Heart right ventricle (tissue), 16 donors: ENCODE measurements at regions not wholly inside any gene's neighbourhood (a gene's known extent, or its start where the extent isn't known, plus 50 kb on each side); places are given as distances from the start of the nearest gene placed in this dataset.

ENCODE experiments used
- ATAC-seq, 8 donors: fragments of 200-7000 bp; cut with Tn5 transposase; one replicate each; pipeline ENCODE4 v1.9.1; 2020; ENCODE audit warnings: mild to moderate bottlenecking in 8 of 8, moderate library complexity in 8 of 8, moderate number of reproducible peaks in 1 of 8
- DNase-seq, 2 donors: peaks; one replicate each; pipeline ENCODE4 v3.0.0-alpha.2; 2020
- H3K27ac ChIP-seq, 10 donors: fragments of 200-600 bp; sonication (generic) in 2 of 10; one replicate each; pipeline versions ENCODE4 v1.5.0 to v1.8.0; 2020 to 2022; ENCODE audit warnings: mild to moderate bottlenecking in 3 of 10
- H3K27me3 ChIP-seq, 7 donors: fragments of 200-600 bp; one replicate each; pipeline ENCODE4 v1.8.0; 2021 to 2022; ENCODE audit warnings: mild to moderate bottlenecking in 2 of 7
- H3K36me3 ChIP-seq, 9 donors: fragments of 200-600 bp; sonication (generic) in 1 of 9; one replicate each; pipeline versions ENCODE4 v1.5.0 to v1.8.0; 2020 to 2022; ENCODE audit warnings: mild to moderate bottlenecking in 2 of 9
- H3K4me1 ChIP-seq, 9 donors: fragments of 200-600 bp; sonication (generic) in 1 of 9; one replicate each; pipeline versions ENCODE4 v1.5.0 to v1.8.0; 2020 to 2022; ENCODE audit warnings: mild to moderate bottlenecking in 4 of 9
- H3K4me3 ChIP-seq, 10 donors: fragments of 200-600 bp; sonication (generic) in 2 of 10; one replicate each; pipeline versions ENCODE4 v1.5.0 to v1.8.0; 2020 to 2022; ENCODE audit warnings: mild to moderate bottlenecking in 7 of 10, moderate library complexity in 2 of 10
- H3K9me3 ChIP-seq, 11 donors: fragments of 200-600 bp in 10 of 11; sonication (generic) in 2 of 11; one replicate each; pipeline versions ENCODE4 v1.5.0 to v1.8.0; 2013 to 2022; ENCODE audit warnings: mild to moderate bottlenecking in 2 of 11, control low read depth in 1 of 11, moderate library complexity in 1 of 11
- CTCF ChIP-seq, 9 donors: fragments of 200-600 bp; sonication (generic) in 2 of 9; IDR thresholded peaks; one replicate each; pipeline versions ENCODE4 v1.5.0 to v1.8.0; 2021 to 2022; ENCODE audit warnings: antibody characterized with exemption in 9 of 9, mild to moderate bottlenecking in 5 of 9, moderate library complexity in 1 of 9
- WGBS, 2 donors: extraction: QIAGEN DNeasy Blood & Tissue Kit; methylation state at CpG; one replicate each; pipeline ENCODE4 v1.1.7; 2013; ENCODE audit warnings: inconsistent platforms in 1 of 2; 5-methylcytosine and 5-hydroxymethylcytosine counted together
- intact Hi-C, 10 donors: fragments of 100-400 bp; cut with DNase I; formaldehyde crosslinking; loops; one replicate each; pipeline versions ENCODE4 v1.11.1 to v1.14.2; 2022
- donor health status: Arrhythmogenic right ventricular cardiomyopathy.
- donor health status: ischemic (EF 13 %, LVEDD 7.1; RV severe dilation, severe dysfunction).
- donor health status: healthy with polysubstance abuse.
- donor health status: DM: no; HTN: yes; CAD: no.
- donor health status: DM: no; HTN: no; CAD: no.
- donor health status: ischemic (EF 25% LVEDD 6.9; RV normal size, moderate dysfunction).
- donor health status: ischemic (EF 25% LVEDD 5.7; RV mildly dilated, moderate dysfunction).
- donor health status: healthy.
- donor health status: DM: yes; HTN: yes; CAD: no.
- donor health status: Ischemic cardiomyopathy.
- donor health status: ischemic (EF 35%, LVEDD 5.7; RV mildly dilated, moderate dysfunction).
- donor health status: nonischemic (EF 11% LVEDD 7.7; RV severe dilation, severe dysfunction).
- donor health status: DM: yes; HTN: yes; CAD: no.
- donor health status: PGD.
- donor health status: ischemic (EF 29% LVEDD 5.4; RV normal size, mild dysfunction).
- donor health status: nonischemic (EF 23%, LVEDD 6.1; RV moderate dilation, normal function).

GRCh38 chr3:30962084-30962483 is 67.6 kb upstream of the GADL1 start:
- TF ChIP-seq CTCF (IDR thresholded peaks at IDR 0.05) = no peak
- intact Hi-C loops = no loop called here
- no peak for ATAC-seq

GRCh38 chr3:30962493-30962892 is 68.0 kb upstream of the GADL1 start:
- 80 to 86% methylated on average over 4 of the region's 4 CpGs for WGBS, 2 donors
- H3K27me3 ChIP-seq = peaks cover 0 to 13% (median 5%) of the 10 kb centered on the region in 7 donors
- ATAC-seq = no peak
- no peak for DNase-seq
- peaks cover 0 to 21% (median 8%) of the 10 kb centered on the region in 11 donors for H3K9me3 ChIP-seq
- intact Hi-C loops = no loop called here
- no peak overlapping the region for H3K27ac ChIP-seq
- no peak for TF ChIP-seq CTCF (IDR thresholded peaks at IDR 0.05)
- H3K4me3 ChIP-seq = no peak overlapping the region
- H3K36me3 ChIP-seq = no peaks in the 10 kb centered on the region
- H3K4me1 ChIP-seq = no peaks in the 10 kb centered on the region

More at GRCh38 chr3:30962084-30962483, 67.6 kb upstream of the GADL1 start:
- Histone ChIP-seq H3K4me3 (no peak overlapping the region), H3K27me3 (peaks cover 0 to 13% (median 5%) of the 10 kb centered on the region in 7 donors), H3K36me3 (no peaks in the 10 kb centered on the region), H3K4me1 (no peaks in the 10 kb centered on the region), H3K27ac (no peak overlapping the region), H3K9me3 (peaks cover 0 to 21% (median 8%) of the 10 kb centered on the region in 11 donors)
- 71 to 90% methylated on average over 2 of the region's 2 CpGs for WGBS, 2 donors
- no peak for DNase-seq

- Histone ChIP-seq H3K27me3 (peaks cover 0 to 13% (median 5%) of the 10 kb centered on the region in 7 donors), H3K4me1 (no peaks in the 10 kb centered on the region), H3K4me3 (no peak overlapping the region), H3K9me3 (peaks cover 0 to 15% (median 8%) of the 10 kb centered on the region in 11 donors), H3K27ac (no peak overlapping the region), H3K36me3 (no peaks in the 10 kb centered on the region)
- DNase-seq (no peak), ATAC-seq (no peak)
- intact Hi-C loops = no loop called here
- TF ChIP-seq CTCF (IDR thresholded peaks at IDR 0.05) = no peak
Observed at GRCh38 chr3:30963223-30963722, 68.8 kb upstream of the GADL1 start.

- H3K27me3 ChIP-seq = peaks cover 0 to 13% (median 5%) of the 10 kb centered on the region in 7 donors
- no peak for DNase-seq
- no peak overlapping the region for H3K27ac ChIP-seq
- H3K9me3 ChIP-seq = peaks cover 0 to 2% (median 0%) of the 10 kb centered on the region in 11 donors
- TF ChIP-seq CTCF (IDR thresholded peaks at IDR 0.05) = no peak
- intact Hi-C loops = no loop called here
- H3K4me3 ChIP-seq = no peak overlapping the region
- no peaks in the 10 kb centered on the region for H3K4me1 ChIP-seq
- no peaks in the 10 kb centered on the region for H3K36me3 ChIP-seq
- ATAC-seq = no peak
Observed at GRCh38 chr3:30964612-30965011, 70.2 kb upstream of the GADL1 start.
